MV-4-11 (cell line): ENCODE measurements at regions not wholly inside any gene's neighbourhood (a gene's known extent, or its start where the extent isn't known, plus 50 kb on each side); places are given as distances from the start of the nearest gene placed in this dataset.

ENCODE experiments used
- DNase-seq: peaks from one replicate; lab custom pipeline; 2025; lab: John Stamatoyannopoulos, UW

GRCh38 chr21:24369746-24370145 is 1237.5 kb downstream of the MRPL39 start:
- DNase-seq: peak; percentile 63

DNA sequence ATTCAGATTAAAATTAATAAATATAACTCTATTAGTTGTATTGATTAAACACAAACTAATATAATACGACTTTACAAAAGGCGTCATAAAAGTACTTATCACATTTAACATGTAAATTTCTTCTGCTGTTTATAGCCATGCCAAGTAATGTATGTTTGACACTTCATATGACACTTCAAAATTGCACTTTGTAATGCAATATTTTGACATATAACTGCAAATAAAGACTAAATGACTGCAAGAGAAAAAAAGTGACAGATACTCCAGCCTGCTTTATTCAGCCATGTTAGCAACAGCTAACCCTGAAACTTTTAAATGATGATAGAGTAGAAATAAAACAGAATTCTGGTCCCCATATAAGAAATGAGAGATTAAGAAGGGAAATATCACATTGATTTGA is 1238.0 kb downstream of the MRPL39 start:
- no peak for DNase-seq

- no peak for DNase-seq
Observed at GRCh38 chr21:24367936-24368335, 1239.3 kb downstream of the MRPL39 start.

- DNase-seq: no peak
Observed at GRCh38 chr21:24353492-24353891, 1253.8 kb downstream of the MRPL39 start.

GRCh38 chr21:24339406-24339805 is 1267.9 kb downstream of the MRPL39 start:
- peak; percentile 36 for DNase-seq

DNA sequence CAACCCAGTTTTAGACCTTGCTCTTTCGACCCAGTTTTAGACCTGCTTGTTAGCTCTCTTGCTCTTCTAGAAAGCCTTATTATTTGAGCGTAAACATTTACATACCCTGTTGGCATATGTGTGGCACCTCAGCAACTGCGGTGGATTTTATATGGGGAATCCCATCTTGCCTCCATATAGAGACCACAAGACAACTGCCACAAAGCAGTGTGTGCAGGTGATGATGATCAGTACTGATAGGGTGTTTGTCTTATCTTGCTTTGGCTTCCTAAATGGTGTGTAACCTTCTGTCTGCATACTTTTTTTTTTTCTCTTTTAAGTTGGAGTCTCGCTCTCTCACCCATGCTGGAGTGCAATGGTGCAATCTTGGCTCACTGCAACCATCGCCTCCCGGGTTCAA is 1270.8 kb downstream of the MRPL39 start:
- no peak for DNase-seq

- no peak for DNase-seq
Observed at GRCh38 chr21:24323536-24323935, 1283.7 kb downstream of the MRPL39 start.

- no peak for DNase-seq
Observed at GRCh38 chr21:24316277-24316922, 1290.9 kb downstream of the MRPL39 start.

GRCh38 chr21:24310788-24311187 is 1296.5 kb downstream of the MRPL39 start:
- no peak for DNase-seq

DNA sequence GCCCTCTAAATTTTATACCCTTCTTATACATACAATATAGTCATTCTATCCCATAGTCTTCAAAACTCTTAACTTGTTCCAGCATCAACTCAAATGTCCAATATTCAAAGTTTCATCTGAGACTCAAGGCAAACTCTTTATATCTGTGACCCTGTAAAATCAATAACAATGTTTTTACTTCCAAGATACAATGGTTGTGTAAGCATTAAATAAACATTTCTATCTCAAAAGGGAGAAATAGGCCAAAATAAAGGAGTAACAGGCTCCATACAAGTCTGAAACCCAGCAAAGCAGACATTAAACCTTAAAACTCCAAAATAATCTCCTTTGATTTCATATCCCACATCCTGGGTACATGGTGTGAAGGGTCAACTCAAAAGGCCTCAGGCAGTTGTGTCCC is 1299.1 kb downstream of the MRPL39 start:
- DNase-seq: no peak

- no peak for DNase-seq
Observed at GRCh38 chr21:24302400-24302799, 1304.9 kb downstream of the MRPL39 start.

DNA sequence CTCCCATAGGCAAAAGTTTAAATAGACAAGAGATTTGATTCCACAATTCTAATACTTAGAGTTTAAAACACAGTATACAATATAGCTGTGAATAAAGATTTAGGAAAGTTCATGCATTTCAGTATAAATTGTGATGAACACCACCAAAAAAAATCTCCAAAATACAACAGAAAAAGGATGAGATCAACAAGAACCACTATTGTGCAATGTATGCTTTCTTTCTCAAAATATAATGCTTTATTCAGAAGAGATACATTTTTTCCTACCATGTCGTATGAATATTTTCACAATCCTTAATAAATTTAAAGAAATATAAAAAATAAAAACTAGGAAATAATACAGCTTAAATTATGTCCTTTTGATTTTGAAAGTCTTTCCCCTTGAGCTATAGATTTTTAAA is 1309.2 kb downstream of the MRPL39 start:
- no peak for DNase-seq

- peak; percentile 95 for DNase-seq
Observed at GRCh38 chr21:24294171-24294570, 1313.1 kb downstream of the MRPL39 start.

DNA sequence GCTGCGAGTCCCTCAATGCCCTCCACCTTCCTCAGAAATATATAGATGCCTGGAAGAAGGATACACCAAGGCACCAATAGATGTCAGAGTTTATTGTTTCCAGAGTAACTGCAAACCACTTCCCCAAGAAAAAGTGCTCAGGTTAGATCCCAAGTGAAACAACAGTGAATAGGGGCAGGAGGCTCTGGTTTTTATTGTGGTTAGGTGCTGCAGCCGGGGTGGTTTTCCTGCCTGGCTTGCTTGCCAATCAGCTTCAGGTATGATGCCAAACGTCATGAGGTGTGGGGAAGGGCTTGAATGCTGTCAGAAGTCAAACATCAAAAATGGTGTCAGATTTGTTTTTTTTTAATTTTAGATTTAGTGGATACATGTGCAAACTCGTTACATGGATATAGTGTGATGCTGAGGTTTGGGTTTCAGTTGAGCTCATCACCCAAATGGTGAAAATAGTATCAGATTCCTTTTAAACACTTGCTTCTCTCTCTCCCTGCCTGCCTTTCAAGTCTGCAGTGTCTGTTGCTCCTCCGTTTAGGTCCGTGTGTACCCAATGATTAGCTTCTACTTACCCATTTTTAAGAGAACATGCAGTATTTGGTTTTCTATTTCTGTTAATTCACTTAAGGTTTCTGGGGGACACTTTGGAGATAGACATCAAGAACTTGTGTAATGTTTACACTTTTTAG is 1317.0 kb downstream of the MRPL39 start:
- DNase-seq: peak; percentile 4

- DNase-seq: no peak
Observed at GRCh38 chr21:24289539-24289938, 1317.7 kb downstream of the MRPL39 start.

DNA sequence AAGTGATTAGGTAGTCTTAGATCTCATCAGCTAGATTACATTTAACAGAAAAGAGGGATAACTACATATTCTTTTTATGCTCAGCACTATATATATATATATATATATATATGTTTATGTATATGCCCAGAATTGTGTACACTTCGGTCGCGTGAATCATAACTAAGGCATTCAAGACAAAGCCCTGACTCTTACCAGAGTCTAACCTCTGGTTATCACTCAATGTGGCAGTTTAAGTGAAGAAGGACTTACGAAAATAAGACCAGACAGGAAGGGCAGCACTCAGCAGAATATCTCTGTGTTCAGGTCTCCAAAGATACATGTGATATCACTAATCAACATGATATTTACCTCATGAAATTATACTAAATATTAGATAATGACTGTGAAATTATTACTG is 1326.7 kb downstream of the MRPL39 start:
- no peak for DNase-seq

GRCh38 chr21:24278711-24279110 is 1328.6 kb downstream of the MRPL39 start:
- peak; percentile 40 for DNase-seq

- no peak for DNase-seq
Observed at GRCh38 chr21:24276204-24276603, 1331.1 kb downstream of the MRPL39 start.

GRCh38 chr21:24275616-24276015 is 1331.7 kb downstream of the MRPL39 start:
- DNase-seq: no peak

DNA sequence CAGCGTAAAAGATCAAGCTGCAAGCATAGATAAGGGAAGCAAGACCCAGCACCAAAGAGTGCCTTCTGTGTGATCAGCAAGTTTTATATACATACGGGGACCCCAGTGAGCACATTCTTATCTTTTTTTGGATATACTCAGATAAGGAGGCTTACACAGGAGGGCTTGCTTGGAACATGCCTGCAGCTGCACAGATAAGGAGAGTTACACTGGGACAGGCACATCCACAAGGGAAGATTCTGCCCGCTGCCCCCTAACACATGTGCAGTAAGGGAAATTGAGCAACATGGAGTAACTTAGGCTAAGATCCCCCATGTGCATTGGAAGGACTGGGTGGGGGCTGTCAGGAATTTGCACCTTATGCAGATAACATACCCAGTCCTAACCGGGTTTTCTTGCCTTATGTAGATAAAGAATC is 1334.8 kb downstream of the MRPL39 start:
- no peak for DNase-seq

DNA sequence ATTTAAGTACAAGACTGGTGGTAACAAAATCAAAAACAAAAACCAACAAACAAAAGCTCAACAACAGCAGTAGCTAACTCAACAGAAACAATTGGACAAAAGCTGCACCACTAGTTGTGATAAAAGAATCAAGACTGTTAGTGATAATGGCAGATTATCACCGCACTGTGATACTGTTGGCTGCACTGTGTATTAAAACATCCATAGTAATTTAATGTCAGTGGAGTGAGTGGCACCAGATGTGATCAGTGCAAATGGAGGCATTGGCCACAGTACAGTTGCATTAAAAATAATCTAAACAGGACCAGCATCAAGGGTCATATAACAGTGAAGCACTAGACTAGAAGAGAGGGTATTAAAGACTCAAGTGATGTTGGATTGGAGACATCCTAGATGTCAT is 1341.3 kb downstream of the MRPL39 start:
- no peak for DNase-seq

GRCh38 chr21:24260751-24261150 is 1346.5 kb downstream of the MRPL39 start:
- no peak for DNase-seq

DNA sequence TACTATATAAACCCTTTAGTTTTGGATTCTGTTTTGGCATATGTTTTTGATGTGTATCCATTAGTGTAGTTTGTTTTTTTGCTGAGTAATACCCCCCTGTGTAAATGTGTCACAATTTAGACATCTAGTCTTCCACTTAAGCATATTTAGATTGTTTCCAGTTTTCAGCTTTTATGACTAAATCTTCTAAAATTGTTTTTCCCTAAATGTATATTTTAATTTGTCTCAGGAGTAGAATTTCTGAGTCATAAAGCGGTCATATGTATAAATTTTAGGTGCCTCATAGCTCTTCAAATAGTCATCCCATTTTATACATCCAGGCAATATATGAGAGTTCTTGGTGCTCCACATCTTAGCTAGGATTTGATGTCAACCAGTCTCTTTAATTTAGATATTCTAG is 1348.0 kb downstream of the MRPL39 start:
- no peak for DNase-seq

DNA sequence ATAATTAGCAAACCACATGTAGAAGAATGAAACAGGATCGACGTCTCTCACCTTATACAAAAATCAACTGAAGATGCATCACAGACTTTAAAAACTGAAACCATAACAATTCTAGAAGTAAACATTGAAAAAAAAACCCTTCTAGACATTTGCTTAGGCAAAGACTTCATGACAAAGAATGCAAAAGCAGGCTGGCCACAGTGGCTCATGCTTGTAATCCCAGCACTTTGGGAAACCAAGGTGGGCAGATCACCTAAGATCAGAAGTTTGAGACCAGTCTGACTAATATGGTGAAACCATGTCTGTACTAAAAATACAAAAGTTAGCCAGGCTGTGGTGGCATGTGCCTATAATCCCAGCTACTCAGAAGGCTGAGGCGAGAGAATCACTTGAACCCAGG is 1351.7 kb downstream of the MRPL39 start:
- DNase-seq: no peak
